Tibial nerve (tissue), 4 donors: ENCODE measurements at regions not wholly inside any gene's neighbourhood (a gene's known extent, or its start where the extent isn't known, plus 50 kb on each side); places are given as distances from the start of the nearest gene placed in this dataset.

Experiments used
- DNase-seq, 2 donors: peaks; one replicate each; pipeline ENCODE4 v3.0.0-alpha.2; 2019; ENCODE audit warnings: low spot score in 2 of 2
- H3K27ac ChIP-seq, 4 donors: fragments of 200-600 bp; sonication (generic) in 3 of 4; one replicate each; pipeline ENCODE4 v1.5.1; 2017 to 2019; ENCODE audit warnings: mild to moderate bottlenecking in 1 of 4
- H3K27me3 ChIP-seq, 2 donors: fragments of 200-600 bp; sonication (generic) in 1 of 2; one replicate each; pipeline versions ENCODE4 v1.5.1 to v1.6.0; 2017 to 2019
- H3K36me3 ChIP-seq, 3 donors: fragments of 200-600 bp; sonication (generic); one replicate each; pipeline ENCODE4 v1.5.1; 2018 to 2019
- H3K4me1 ChIP-seq, 4 donors: fragments of 200-600 bp; sonication (generic) in 3 of 4; one replicate each; pipeline ENCODE4 v1.5.1; 2017 to 2019
- H3K4me3 ChIP-seq, 4 donors: fragments of 200-600 bp; sonication (generic) in 3 of 4; one replicate each; pipeline ENCODE4 v1.5.1; 2017 to 2019; ENCODE audit warnings: mild to moderate bottlenecking in 1 of 4, moderate library complexity in 1 of 4
- H3K9me3 ChIP-seq, 4 donors: fragments of 200-600 bp; sonication (generic) in 3 of 4; one replicate each; pipeline ENCODE4 v1.5.1; 2017 to 2019
- CTCF ChIP-seq, 5 experiments: fragments of 200-600 bp in 3 of 5; fragments of 450-650 bp in 2 of 5; sonication (generic) in 3 of 5; IDR thresholded peaks; one replicate each; pipeline ENCODE4 v1.5.1; 2016 to 2019; ENCODE audit warnings: antibody characterized with exemption in 5 of 5, mild to moderate bottlenecking in 3 of 5, moderate library complexity in 2 of 5
- EP300 ChIP-seq, 2 donors: sonication (generic); formaldehyde crosslinking; IDR thresholded peaks; one replicate each; pipeline ENCODE4 v1.6.1; 2017; ENCODE audit warnings: antibody characterized with exemption in 2 of 2, mild to moderate bottlenecking in 1 of 2
- POLR2A ChIP-seq, 2 donors: fragments of 450-650 bp; IDR thresholded peaks; one replicate each; pipeline ENCODE4 v1.6.1; 2017; ENCODE audit warnings: antibody characterized with exemption in 2 of 2, mild to moderate bottlenecking in 2 of 2, moderate library complexity in 2 of 2
- WGBS, 2 donors: methylation state at CpG; one replicate each; pipeline ENCODE4 v1.1.5; 2018; 5-methylcytosine and 5-hydroxymethylcytosine counted together

- DNase-seq, result no peak
- H3K4me3 ChIP-seq, result no peak overlapping the region
- peaks cover 0 to 5% (median 2%) of the 10 kb centered on the region in 4 donors for H3K9me3 ChIP-seq
- H3K4me1 ChIP-seq, result no peaks in the 10 kb centered on the region
- H3K36me3 ChIP-seq, result no peaks in the 10 kb centered on the region
- TF ChIP-seq EP300 (IDR thresholded peaks at IDR 0.05) (no peak), CTCF (IDR thresholded peaks at IDR 0.05) (no peak), POLR2A (IDR thresholded peaks at IDR 0.05) (no peak)
- 78 to 83% methylated on average over 5 of the region's 5 CpGs for WGBS, 2 donors
- no peaks in the 10 kb centered on the region for H3K27me3 ChIP-seq
- H3K27ac ChIP-seq, result no peak overlapping the region
Observed at GRCh38 chr7:145053781-145054180, 217.9 kb upstream of the TPK1 start.

GRCh38 chr7:145050415-145050814 is 214.6 kb upstream of the TPK1 start:
- H3K4me3 ChIP-seq, result no peak overlapping the region
- H3K4me1 ChIP-seq, result no peaks in the 10 kb centered on the region
- peaks cover 0 to 7% (median 2%) of the 10 kb centered on the region in 4 donors for H3K9me3 ChIP-seq
- TF ChIP-seq CTCF (IDR thresholded peaks at IDR 0.05) (no peak), EP300 (IDR thresholded peaks at IDR 0.05) (no peak), POLR2A (IDR thresholded peaks at IDR 0.05) (no peak)
- H3K27me3 ChIP-seq, result no peaks in the 10 kb centered on the region
- 86 to 89% methylated on average over 1 of the region's 1 CpG for WGBS, 2 donors
- no peak overlapping the region for H3K27ac ChIP-seq
- DNase-seq, result no peak
- no peaks in the 10 kb centered on the region for H3K36me3 ChIP-seq

- peak; percentile 51 to 73 (median 53) for TF ChIP-seq CTCF (IDR thresholded peaks at IDR 0.05)
- no peak for TF ChIP-seq EP300 (IDR thresholded peaks at IDR 0.05)
- no peak for TF ChIP-seq POLR2A (IDR thresholded peaks at IDR 0.05)
- WGBS, 2 donors, result 10% methylated on average over 5 of the region's 5 CpGs
Observed at GRCh38 chr7:145036604-145037405, 201.0 kb upstream of the TPK1 start.

GRCh38 chr7:145031162-145031561 is 195.3 kb upstream of the TPK1 start:
- WGBS, 2 donors, result 34 to 47% methylated on average over 5 of the region's 5 CpGs
- no peaks in the 10 kb centered on the region for H3K4me1 ChIP-seq
- H3K9me3 ChIP-seq, result no peaks in the 10 kb centered on the region
- no peaks in the 10 kb centered on the region for H3K36me3 ChIP-seq
- TF ChIP-seq EP300 (IDR thresholded peaks at IDR 0.05), result no peak
- TF ChIP-seq CTCF (IDR thresholded peaks at IDR 0.05), result no peak
- no peak for TF ChIP-seq POLR2A (IDR thresholded peaks at IDR 0.05)
- H3K27ac ChIP-seq, result no peak overlapping the region
- no peak for DNase-seq
- H3K27me3 ChIP-seq, result no peaks in the 10 kb centered on the region
- H3K4me3 ChIP-seq, result no peak overlapping the region

More at GRCh38 chr7:145036604-145037405, 201.0 kb upstream of the TPK1 start:
- H3K36me3 ChIP-seq, result no peaks in the 10 kb centered on the region
- H3K4me3 ChIP-seq, result no peak overlapping the region
- no peaks in the 10 kb centered on the region for H3K9me3 ChIP-seq
- peaks cover 0 to 5% (median 0%) of the 10 kb centered on the region in 4 donors for H3K4me1 ChIP-seq
- no peaks in the 10 kb centered on the region for H3K27me3 ChIP-seq
- H3K27ac ChIP-seq, result no peak overlapping the region
- peak in 1 of 2 donors; percentile 67 for DNase-seq

- Histone ChIP-seq H3K27ac (no peak overlapping the region), H3K27me3 (no peaks in the 10 kb centered on the region), H3K4me3 (no peak overlapping the region), H3K9me3 (no peaks in the 10 kb centered on the region), H3K36me3 (no peaks in the 10 kb centered on the region), H3K4me1 (no peaks in the 10 kb centered on the region)
- whole genome bisulfite sequencing, 2 donors, result 85 to 90% methylated on average over 5 of the region's 5 CpGs
- no peak for TF ChIP-seq EP300 (IDR thresholded peaks at IDR 0.05)
- no peak for TF ChIP-seq CTCF (IDR thresholded peaks at IDR 0.05)
- no peak for TF ChIP-seq POLR2A (IDR thresholded peaks at IDR 0.05)
- DNase-seq, result no peak
Observed at GRCh38 chr7:145030754-145031153, 194.9 kb upstream of the TPK1 start.
